HG02623 (cell line): ENCODE measurements at regions not wholly inside any gene's neighbourhood (a gene's known extent, or its start where the extent isn't known, plus 50 kb on each side); places are given as distances from the start of the nearest gene placed in this dataset.
"Not testable (repeated sequence)": the region's sequence is repeated elsewhere in the genome, so short reads cannot be mapped to it uniquely, and the experiment has no call there.

Experiments used
- ATAC-seq: cut with Tn5 transposase; IDR thresholded peaks from one replicate; pipeline ENCODE4 v1.9.1; 2021; ENCODE audit warnings: moderate library complexity; ENCODE audit not compliant: unreplicated experiment

DNA sequence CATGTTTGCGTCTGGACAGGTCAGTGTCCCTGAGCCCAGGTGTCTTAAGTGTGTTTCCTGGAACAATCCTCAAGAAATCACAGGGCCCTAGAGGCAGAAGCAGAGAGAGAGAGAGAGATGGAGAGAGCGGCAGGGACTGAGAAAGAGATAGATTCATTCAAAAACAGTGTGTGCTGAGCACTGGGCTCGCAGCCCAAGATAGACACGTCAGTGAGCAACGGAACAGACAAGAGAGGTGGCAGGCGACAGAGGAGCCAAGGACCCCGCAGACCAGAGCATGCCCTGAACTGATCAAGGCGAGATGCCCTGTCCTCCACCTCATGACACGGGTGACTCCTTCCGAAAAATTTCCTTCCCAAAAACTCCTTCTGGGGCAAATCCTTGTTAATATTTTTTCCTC, 362.0 kb upstream of the SULF2 start:
- no peak for ATAC-seq

GRCh38 chr20:48146877-48147276, 361.6 kb upstream of the SULF2 start:
- no peak for ATAC-seq

- no peak for ATAC-seq
These were observed 361.0 kb upstream of the SULF2 start for GRCh38 chr20:48146308-48146707.

DNA sequence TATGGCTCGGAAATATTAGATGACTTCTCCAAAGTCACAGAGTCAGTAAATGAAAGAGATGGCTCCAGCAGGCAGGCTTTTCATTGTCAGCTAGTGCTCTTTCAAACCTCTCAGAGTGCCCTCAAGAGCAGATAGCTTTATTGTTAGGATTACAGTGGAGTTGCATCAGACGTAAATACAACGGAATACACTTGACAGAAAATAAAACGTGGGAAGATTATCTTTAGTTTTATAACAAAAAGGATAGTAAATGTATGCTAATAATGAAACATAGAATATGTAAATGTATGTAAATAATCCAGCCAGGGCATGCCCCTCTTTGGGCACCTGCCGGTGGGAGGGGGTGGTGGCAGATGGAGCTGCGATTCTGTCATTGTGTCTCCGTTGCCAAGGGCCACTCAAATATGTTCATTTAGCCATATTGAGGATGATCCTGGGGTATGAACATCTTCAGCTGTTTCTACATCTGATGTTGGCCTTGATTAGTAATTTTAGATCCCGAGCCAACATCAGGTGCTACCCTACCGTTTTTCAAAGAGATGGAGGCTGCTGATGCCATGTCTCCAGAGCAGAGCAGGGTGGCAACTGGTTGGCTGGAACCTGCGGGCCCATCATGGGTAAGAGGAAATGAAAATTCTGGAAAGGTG, 358.3 kb upstream of the SULF2 start:
- no peak for ATAC-seq

DNA sequence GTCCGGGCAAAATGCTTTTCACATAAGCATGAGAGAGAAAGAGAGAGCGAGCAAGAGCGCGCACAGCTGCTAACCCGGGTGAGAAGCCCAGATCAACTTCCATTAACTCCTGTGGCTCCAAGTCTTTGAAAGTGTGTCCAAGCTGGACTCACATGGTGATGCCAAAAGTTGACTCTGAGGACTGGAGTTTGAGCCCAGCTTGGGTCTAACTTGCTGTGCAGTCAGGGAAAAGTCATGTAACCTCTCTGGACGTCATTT, 357.2 kb upstream of the SULF2 start:
- ATAC-seq, result no peak

DNA sequence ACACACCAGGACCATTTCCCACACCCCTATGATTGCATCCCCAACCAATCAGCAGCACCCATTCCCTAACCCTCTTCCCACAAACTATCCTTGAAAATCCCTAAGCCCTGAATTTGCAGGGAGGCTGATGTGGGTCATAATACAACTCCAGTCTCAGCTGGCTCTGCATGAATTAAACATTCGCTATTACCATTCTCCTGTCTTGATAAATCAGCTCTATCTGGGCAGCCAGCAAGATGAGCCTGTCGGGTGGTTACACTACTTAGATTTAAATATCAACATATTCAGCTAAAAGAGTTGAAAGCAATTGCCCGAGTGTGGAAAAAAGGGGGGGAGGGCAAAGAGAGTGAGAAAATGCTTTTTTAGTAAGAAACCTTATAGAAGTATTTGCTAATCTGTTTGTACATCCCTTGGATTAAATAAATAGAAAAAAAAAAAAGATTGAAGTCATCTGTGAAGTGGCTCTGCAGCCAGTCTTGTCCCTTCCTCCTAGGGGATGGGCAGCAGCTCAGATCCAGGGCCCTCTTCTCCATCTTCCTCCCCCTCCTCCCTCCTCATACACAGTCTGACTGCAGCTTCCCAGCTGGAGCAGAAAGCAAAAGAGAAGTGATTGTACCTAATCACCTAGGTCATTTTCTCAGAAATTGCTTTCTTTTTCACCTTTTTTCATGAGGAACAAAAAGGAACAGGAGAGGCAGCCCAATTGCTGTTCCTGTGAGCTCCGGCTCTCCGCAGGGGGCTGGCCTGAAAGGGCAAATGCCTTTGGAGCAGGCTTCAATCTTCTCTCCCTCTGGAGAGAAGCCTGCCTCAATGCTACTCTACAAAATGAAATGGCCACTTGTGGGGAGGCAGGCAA, 356.6 kb upstream of the SULF2 start:
- ATAC-seq, result no peak

GRCh38 chr20:48139262-48140041, 354.2 kb upstream of the SULF2 start:
- ATAC-seq, result no peak

GRCh38 chr20:48132834-48133233, 347.6 kb upstream of the SULF2 start:
- ATAC-seq, result no peak

GRCh38 chr20:48131581-48131980, 346.3 kb upstream of the SULF2 start:
- ATAC-seq, result no peak

- ATAC-seq, result no peak
These were observed 344.2 kb upstream of the SULF2 start for GRCh38 chr20:48129345-48129942.

DNA sequence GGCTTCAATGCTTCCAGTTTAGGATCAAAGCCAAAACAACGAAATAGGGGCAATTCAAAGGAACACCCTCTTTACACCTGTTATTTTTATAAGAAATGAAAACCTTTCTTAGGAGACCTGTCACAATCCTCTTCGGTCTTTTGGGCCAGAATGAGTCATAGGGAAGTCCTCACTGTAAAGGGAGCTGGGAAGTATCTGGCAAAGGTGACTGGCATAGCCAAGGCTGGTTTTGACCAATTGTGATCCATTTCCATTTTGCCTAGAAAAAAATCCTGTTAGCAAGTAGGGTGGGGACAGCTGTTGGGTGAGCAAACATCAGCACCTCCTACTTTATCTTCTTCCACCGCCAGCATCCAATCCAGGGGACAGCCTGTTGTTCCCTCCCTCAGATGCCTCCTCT, 343.2 kb upstream of the SULF2 start:
- ATAC-seq, result no peak

- ATAC-seq, result not testable (repeated sequence)
These were observed 342.7 kb upstream of the SULF2 start for GRCh38 chr20:48127964-48128363.

- ATAC-seq, result not testable (repeated sequence)
These were observed 341.9 kb upstream of the SULF2 start for GRCh38 chr20:48127133-48127532.

- ATAC-seq, result no peak
These were observed 341.0 kb upstream of the SULF2 start for GRCh38 chr20:48126227-48126740.

- no peak for ATAC-seq
These were observed 339.7 kb upstream of the SULF2 start for GRCh38 chr20:48124960-48125359.

GRCh38 chr20:48124181-48124782, 339.0 kb upstream of the SULF2 start:
- no peak for ATAC-seq

GRCh38 chr20:48120120-48120519, 334.8 kb upstream of the SULF2 start:
- no peak for ATAC-seq

DNA sequence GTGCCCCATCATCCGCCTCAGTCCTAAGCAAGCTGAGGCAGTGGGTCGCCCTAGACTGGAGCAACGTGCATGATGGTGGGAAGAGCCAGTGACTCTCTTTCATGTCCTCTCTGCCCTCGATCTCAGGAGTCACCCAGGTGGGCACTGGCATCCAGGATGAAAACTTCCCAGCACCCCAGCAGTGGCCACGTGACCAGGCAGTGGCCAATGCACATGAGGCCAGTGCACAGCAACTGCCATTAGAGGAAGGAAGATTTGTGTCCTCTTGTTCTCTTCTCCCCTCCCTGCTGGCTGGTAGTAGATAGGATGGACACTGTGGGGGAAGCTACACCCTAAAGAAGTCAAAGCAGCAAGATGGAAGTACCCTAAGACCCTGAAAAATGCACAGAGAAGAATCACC, 334.1 kb upstream of the SULF2 start:
- ATAC-seq, result not testable (repeated sequence)

GRCh38 chr20:48115502-48115901, 330.2 kb upstream of the SULF2 start:
- no peak for ATAC-seq

- ATAC-seq, result no peak
These were observed 322.3 kb upstream of the SULF2 start for GRCh38 chr20:48107560-48107959.

DNA sequence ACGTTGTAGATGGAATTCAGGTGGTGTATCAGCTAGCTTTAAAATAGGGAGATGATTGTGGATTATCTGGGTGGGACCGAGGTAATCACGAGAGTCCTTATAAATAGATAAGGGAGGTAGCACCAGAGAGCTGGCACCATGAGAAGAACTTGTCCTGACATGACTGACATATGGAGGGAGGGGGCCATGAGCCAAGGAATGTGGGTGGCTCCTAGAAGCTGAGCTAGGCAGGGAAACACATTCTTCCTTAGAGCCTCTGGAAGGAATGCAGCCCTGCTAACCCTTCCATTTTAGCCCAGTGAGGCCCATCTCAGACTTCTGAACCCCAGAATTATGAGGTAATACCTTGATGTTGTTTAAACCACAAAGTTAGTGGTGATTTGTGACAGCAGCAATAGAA, 321.1 kb upstream of the SULF2 start:
- no peak for ATAC-seq
